ENCODE measurements at regions not wholly inside any gene's neighbourhood (a gene's known extent, or its start where the extent isn't known, plus 50 kb on each side); places are given as distances from the start of the nearest gene placed in this dataset.

- TF ChIP-seq MXI1 (IDR thresholded peaks at IDR 0.05; ENCODE audit: low read depth, low read length): no peak
- no peak for TF ChIP-seq FOXJ3 (CRISPR knock-in tag; IDR thresholded peaks at IDR 0.05)
- TF ChIP-seq KDM2B (CRISPR knock-in tag; IDR thresholded peaks at IDR 0.05): no peak
- no peak for TF ChIP-seq CHD4 (IDR thresholded peaks at IDR 0.05; ENCODE audit: insufficient read depth, insufficient replicate concordance, low read depth, low read length, poor library complexity, severe bottlenecking)
- TF ChIP-seq, protein P1, sequence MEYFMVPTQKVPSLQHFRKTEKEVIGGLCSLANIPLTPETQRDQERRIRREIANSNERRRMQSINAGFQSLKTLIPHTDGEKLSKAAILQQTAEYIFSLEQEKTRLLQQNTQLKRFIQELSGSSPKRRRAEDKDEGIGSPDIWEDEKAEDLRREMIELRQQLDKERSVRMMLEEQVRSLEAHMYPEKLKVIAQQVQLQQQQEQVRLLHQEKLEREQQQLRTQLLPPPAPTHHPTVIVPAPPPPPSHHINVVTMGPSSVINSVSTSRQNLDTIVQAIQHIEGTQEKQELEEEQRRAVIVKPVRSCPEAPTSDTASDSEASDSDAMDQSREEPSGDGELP (CRISPR knock-in tag; IDR thresholded peaks at IDR 0.05; ENCODE audit: borderline replicate concordance): no peak
- TF ChIP-seq HES1 (IDR thresholded peaks at IDR 0.05; ENCODE audit: low read depth): no peak
- 0 out of 4 replicates have a peak, but pooled peaks of 1 of the 2 experiments have one; percentile 22 for TF ChIP-seq MLLT1 (IDR thresholded peaks at IDR 0.05)
- no peak for TF ChIP-seq CBFB (CRISPR knock-in tag; IDR thresholded peaks at IDR 0.05)
- TF ChIP-seq, protein P2, sequence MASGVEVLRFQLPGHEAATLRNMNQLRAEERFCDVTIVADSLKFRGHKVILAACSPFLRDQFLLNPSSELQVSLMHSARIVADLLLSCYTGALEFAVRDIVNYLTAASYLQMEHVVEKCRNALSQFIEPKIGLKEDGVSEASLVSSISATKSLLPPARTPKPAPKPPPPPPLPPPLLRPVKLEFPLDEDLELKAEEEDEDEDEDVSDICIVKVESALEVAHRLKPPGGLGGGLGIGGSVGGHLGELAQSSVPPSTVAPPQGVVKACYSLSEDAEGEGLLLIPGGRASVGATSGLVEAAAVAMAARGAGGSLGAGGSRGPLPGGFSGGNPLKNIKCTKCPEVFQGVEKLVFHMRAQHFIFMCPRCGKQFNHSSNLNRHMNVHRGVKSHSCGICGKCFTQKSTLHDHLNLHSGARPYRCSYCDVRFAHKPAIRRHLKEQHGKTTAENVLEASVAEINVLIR (CRISPR knock-in tag; IDR thresholded peaks at IDR 0.05): no peak
- TF ChIP-seq ZNF274 (IDR thresholded peaks at IDR 0.05; ENCODE audit: borderline replicate concordance, low read depth, low read length): no peak
- no peak for TF ChIP-seq RHOXF2B (CRISPR knock-in tag; conservative IDR thresholded peaks at IDR 0.05)
- TF ChIP-seq RB1 (IDR thresholded peaks at IDR 0.05; ENCODE audit: low read depth): no peak
- peak; percentile 26; the same call in 1 of the 2 replicates for TF ChIP-seq HBP1 (CRISPR knock-in tag; IDR thresholded peaks at IDR 0.05)
- TF ChIP-seq, protein P3, sequence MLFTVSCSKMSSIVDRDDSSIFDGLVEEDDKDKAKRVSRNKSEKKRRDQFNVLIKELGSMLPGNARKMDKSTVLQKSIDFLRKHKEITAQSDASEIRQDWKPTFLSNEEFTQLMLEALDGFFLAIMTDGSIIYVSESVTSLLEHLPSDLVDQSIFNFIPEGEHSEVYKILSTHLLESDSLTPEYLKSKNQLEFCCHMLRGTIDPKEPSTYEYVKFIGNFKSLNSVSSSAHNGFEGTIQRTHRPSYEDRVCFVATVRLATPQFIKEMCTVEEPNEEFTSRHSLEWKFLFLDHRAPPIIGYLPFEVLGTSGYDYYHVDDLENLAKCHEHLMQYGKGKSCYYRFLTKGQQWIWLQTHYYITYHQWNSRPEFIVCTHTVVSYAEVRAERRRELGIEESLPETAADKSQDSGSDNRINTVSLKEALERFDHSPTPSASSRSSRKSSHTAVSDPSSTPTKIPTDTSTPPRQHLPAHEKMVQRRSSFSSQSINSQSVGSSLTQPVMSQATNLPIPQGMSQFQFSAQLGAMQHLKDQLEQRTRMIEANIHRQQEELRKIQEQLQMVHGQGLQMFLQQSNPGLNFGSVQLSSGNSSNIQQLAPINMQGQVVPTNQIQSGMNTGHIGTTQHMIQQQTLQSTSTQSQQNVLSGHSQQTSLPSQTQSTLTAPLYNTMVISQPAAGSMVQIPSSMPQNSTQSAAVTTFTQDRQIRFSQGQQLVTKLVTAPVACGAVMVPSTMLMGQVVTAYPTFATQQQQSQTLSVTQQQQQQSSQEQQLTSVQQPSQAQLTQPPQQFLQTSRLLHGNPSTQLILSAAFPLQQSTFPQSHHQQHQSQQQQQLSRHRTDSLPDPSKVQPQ (CRISPR knock-in tag; IDR thresholded peaks at IDR 0.05; ENCODE audit: borderline replicate concordance): no peak
- TF ChIP-seq E2F8 (IDR thresholded peaks at IDR 0.05; ENCODE audit: low read depth, partially characterized antibody): no peak
Measured at GRCh38 chr5:142446131-142446959, 121.5 kb upstream of the SPRY4 start (continued).

All from K562 (cell line).